GM12878 (cell line): ENCODE measurements at regions not wholly inside any gene's neighbourhood (a gene's known extent, or its start where the extent isn't known, plus 50 kb on each side); places are given as distances from the start of the nearest gene placed in this dataset.

Source experiments
- ATAC-seq: fragments of 200-7000 bp; cut with Tn5 transposase; 3 replicates; pipeline ENCODE4 v1.9.1; 2020; ENCODE audit warnings: mild to moderate bottlenecking, moderate library complexity
- BruUV-seq: library from RNA; stranded (reverse); fragments of 400-500 nt; replicated peaks from 2 replicates; lab custom pipeline; 2021; lab: Mats Ljungman, UMichigan
- CTCF ChIA-PET: fragments of 300-600 bp; sonication (Branson Sonifier 250); formaldehyde crosslinking; extraction: SDS; loops from one replicate; lab custom pipeline; 2021; ENCODE audit warnings: inconsistent platforms; lab: Yijun Ruan, JAX
- POLR2A ChIA-PET: fragments of 350-600 bp; formaldehyde crosslinking; extraction: SDS; loops from one replicate; lab custom pipeline; 2021; ENCODE audit warnings: inconsistent platforms; lab: Charles Lee
- RAD21 ChIA-PET: fragments of 300-600 bp; sonication (Branson Sonifier 250); formaldehyde crosslinking; loops from one replicate; lab custom pipeline; 2023; ENCODE audit warnings: antibody characterized with exemption; ENCODE audit not compliant: unreplicated experiment; lab: Charles Lee
- SMC1A ChIA-PET: fragments of 300-600 bp; sonication (Branson Sonifier 250); formaldehyde crosslinking; loops from one replicate; lab custom pipeline; 2023; ENCODE audit not compliant: unreplicated experiment, uncharacterized antibody; lab: Charles Lee
- DNase-seq: peaks from one replicate; pipeline ENCODE4 v3.0.0-alpha.2; 2011; ENCODE audit warnings: low read depth, low spot score
- FAIRE-seq: peaks from 3 replicates; lab custom pipeline; 2011; peaks lifted over from hg19 to GRCh38; lab: Jason Lieb, UNC
- H2AFZ ChIP-seq: 2 replicates; pipeline ENCODE4 v1.6.0; 2011; ENCODE audit warnings: low read depth, low read length, control low read depth; ENCODE audit not compliant: control insufficient read depth
- H3K27ac ChIP-seq: 2 replicates; pipeline ENCODE4 v1.5.1; 2011; ENCODE audit warnings: control low read depth; ENCODE audit not compliant: control insufficient read depth, insufficient read depth
- H3K27me3 ChIP-seq, 2 experiments: replicated peaks in 1 of 2; 2 replicates each; pipeline versions ENCODE4 v1.6.0 to v1.6.1; 2011; ENCODE audit warnings: low read length in 1 of 2; ENCODE audit not compliant: control insufficient read depth in 2 of 2, insufficient read depth in 2 of 2
- H3K36me3 ChIP-seq, 2 experiments: 2 replicates each; pipeline ENCODE4 v1.5.1; 2011; ENCODE audit warnings: low read length in 1 of 2; ENCODE audit not compliant: control insufficient read depth in 2 of 2, insufficient read depth in 2 of 2
- H3K4me1 ChIP-seq: 2 replicates; pipeline ENCODE4 v1.6.1; 2011; ENCODE audit warnings: mild to moderate bottlenecking, low read length, moderate library complexity, mixed read lengths; ENCODE audit not compliant: control insufficient read depth, insufficient read depth
- H3K4me2 ChIP-seq: 2 replicates; pipeline ENCODE4 v1.6.0; 2011; ENCODE audit warnings: control low read depth; ENCODE audit not compliant: control insufficient read depth, insufficient read depth
- H3K4me3 ChIP-seq: fragments of 200-600 bp; sonication (generic); 2 replicates; pipeline ENCODE4 v1.5.1; 2016
- H3K79me2 ChIP-seq: 2 replicates; pipeline ENCODE4 v1.6.0; 2011; ENCODE audit warnings: low read length; ENCODE audit not compliant: control insufficient read depth, insufficient read depth
- H3K9ac ChIP-seq: 2 replicates; pipeline ENCODE4 v1.8.0; 2011; ENCODE audit warnings: low read length, control low read depth, mixed read lengths; ENCODE audit not compliant: control insufficient read depth, insufficient read depth
- H3K9me3 ChIP-seq: replicated peaks from 3 replicates; pipeline ENCODE4 v1.5.1; 2011; ENCODE audit warnings: mild to moderate bottlenecking, low read length; ENCODE audit not compliant: control insufficient read depth, insufficient read depth
- H4K20me1 ChIP-seq: 2 replicates; pipeline ENCODE4 v1.6.0; 2011; ENCODE audit not compliant: control insufficient read depth, insufficient read depth
- BACH1 ChIP-seq: fragments of 450-650 bp; IDR thresholded peaks from 2 replicates; pipeline ENCODE4 v1.6.1; 2017; ENCODE audit warnings: mild to moderate bottlenecking, borderline replicate concordance
- BMI1 ChIP-seq: fragments of 450-650 bp; IDR thresholded peaks from 2 replicates; pipeline ENCODE4 v1.6.1; 2016; ENCODE audit warnings: mild to moderate bottlenecking, moderate library complexity, borderline replicate concordance
- E4F1 ChIP-seq: fragments of 450-650 bp; IDR thresholded peaks from 2 replicates; pipeline ENCODE4 v1.6.1; 2018; ENCODE audit warnings: borderline replicate concordance, mild to moderate bottlenecking; ENCODE audit not compliant: partially characterized antibody
- GABPA ChIP-seq: IDR thresholded peaks from 2 replicates; pipeline ENCODE4 v1.6.1; 2014; ENCODE audit warnings: antibody characterized with exemption, low read depth, mild to moderate bottlenecking, inconsistent platforms
- IRF4 ChIP-seq: IDR thresholded peaks from 2 replicates; pipeline ENCODE4 v1.6.1; 2011; ENCODE audit warnings: low read depth, low read length
- MEF2A ChIP-seq: IDR thresholded peaks from 2 replicates; pipeline ENCODE4 v1.6.1; 2011; ENCODE audit warnings: low read depth, mild to moderate bottlenecking, low read length, moderate library complexity; ENCODE audit not compliant: insufficient read depth
- MTA2 ChIP-seq: fragments of 450-650 bp; IDR thresholded peaks from 2 replicates; pipeline ENCODE4 v1.6.1; 2016; ENCODE audit warnings: low read depth, mild to moderate bottlenecking, moderate library complexity
- MXI1 ChIP-seq: fragments of 150-350 bp; IDR thresholded peaks from 2 replicates; pipeline ENCODE4 v1.6.1; 2011; ENCODE audit warnings: low read depth, mild to moderate bottlenecking, inconsistent platforms, low read length, improper control_type of control experiment
- NKRF ChIP-seq: fragments of 450-650 bp; conservative IDR thresholded peaks from 2 replicates; pipeline ENCODE4 v1.6.1; 2017; ENCODE audit warnings: mild to moderate bottlenecking, moderate library complexity
- NR2C1 ChIP-seq: fragments of 450-650 bp; IDR thresholded peaks from 2 replicates; pipeline ENCODE4 v1.6.1; 2017; ENCODE audit warnings: antibody characterized with exemption, mild to moderate bottlenecking, moderate library complexity
- NRF1 ChIP-seq: conservative IDR thresholded peaks from 2 replicates; pipeline ENCODE4 v1.6.1; 2011; ENCODE audit warnings: mild to moderate bottlenecking, low read depth, low read length, improper control_type of control experiment
- SP1 ChIP-seq: IDR thresholded peaks from one replicate; pipeline ENCODE4 v1.6.1; 2011; ENCODE audit warnings: low read depth, low read length
- TCF3 ChIP-seq: IDR thresholded peaks from 2 replicates; pipeline ENCODE4 v1.6.1; 2012; ENCODE audit warnings: low read depth, mild to moderate bottlenecking, low read length, borderline replicate concordance; ENCODE audit not compliant: insufficient read depth
- WGBS: methylation state at CpG from one replicate; pipeline ENCODE4 v1.1.6; 2016; ENCODE audit warnings: low lambda C conversion rate; ENCODE audit not compliant: insufficient replicate concordance, insufficient coverage; ENCODE audit errors: missing lambda C conversion rate; 5-methylcytosine and 5-hydroxymethylcytosine counted together
- in situ Hi-C: fragments of 300-500 bp; cut with MboI; formaldehyde crosslinking; loops from 9 replicates; pipeline ENCODE4 v1.14.3; 2018; ENCODE audit warnings: mixed read lengths
- intact Hi-C: fragments of 100-400 bp; cut with micrococcal nuclease; formaldehyde crosslinking; loops from one replicate; pipeline ENCODE4 v1.14.2; 2022; ENCODE audit not compliant: unreplicated experiment

- no peak overlapping the region for H3K9ac ChIP-seq
Observed at GRCh38 chr2:23314687-23315086, 70.3 kb upstream of the KLHL29 start.

More at GRCh38 chr2:23314687-23315086, 70.3 kb upstream of the KLHL29 start:
- ATAC-seq (no peak), DNase-seq (no peak), FAIRE-seq (no peak)
- H3K4me3 ChIP-seq = no peak overlapping the region
- H3K79me2 ChIP-seq = no peaks in the 10 kb centered on the region
- H3K27ac ChIP-seq = no peak overlapping the region
- H3K27me3 ChIP-seq = no peaks in the 10 kb centered on the region; a peak in 2 of 4 replicates
- intact Hi-C loops (no loop called here), in situ Hi-C loops (no loop called here)
- WGBS = 78% methylated on average over 3 of the region's 3 CpGs
- H2AFZ ChIP-seq = no peak overlapping the region
- no TSS peak for BruUV-seq
- ChIA-PET POLR2A (no interaction called here), CTCF (interaction anchor here (1.0 to 1.3 kb wide), 3 partner anchors 31 to 146 kb away, joined by 3 read pairs; no protein-coding TSS in a partner anchor), SMC1A (interaction anchor here (1.2 kb wide), 2 partner anchors 114 to 176 kb away, joined by 3 read pairs; no protein-coding TSS in a partner anchor), RAD21 (no interaction called here)
- no peaks in the 10 kb centered on the region for H3K4me1 ChIP-seq
- no peaks in the 10 kb centered on the region for H3K36me3 ChIP-seq
- no peak overlapping the region for H3K4me2 ChIP-seq
- no peaks in the 10 kb centered on the region for H3K9me3 ChIP-seq
- no peaks in the 10 kb centered on the region for H4K20me1 ChIP-seq
- TF ChIP-seq MTA2 (no peak), NKRF (no peak), MEF2A (no peak), GABPA (no peak), NR2C1 (no peak), E4F1 (no peak), BMI1 (no peak), MXI1 (no peak), IRF4 (no peak), BACH1 (no peak), SP1 (no peak), NRF1 (no peak), TCF3 (no peak)
